ENCODE measurements at regions not wholly inside any gene's neighbourhood (a gene's known extent, or its start where the extent isn't known, plus 50 kb on each side); places are given as distances from the start of the nearest gene placed in this dataset.

GRCh38 chr6:27136978-27137814 lies 110.3 kb upstream of the PRSS16 start:
- TF ChIP-seq, protein P1, sequence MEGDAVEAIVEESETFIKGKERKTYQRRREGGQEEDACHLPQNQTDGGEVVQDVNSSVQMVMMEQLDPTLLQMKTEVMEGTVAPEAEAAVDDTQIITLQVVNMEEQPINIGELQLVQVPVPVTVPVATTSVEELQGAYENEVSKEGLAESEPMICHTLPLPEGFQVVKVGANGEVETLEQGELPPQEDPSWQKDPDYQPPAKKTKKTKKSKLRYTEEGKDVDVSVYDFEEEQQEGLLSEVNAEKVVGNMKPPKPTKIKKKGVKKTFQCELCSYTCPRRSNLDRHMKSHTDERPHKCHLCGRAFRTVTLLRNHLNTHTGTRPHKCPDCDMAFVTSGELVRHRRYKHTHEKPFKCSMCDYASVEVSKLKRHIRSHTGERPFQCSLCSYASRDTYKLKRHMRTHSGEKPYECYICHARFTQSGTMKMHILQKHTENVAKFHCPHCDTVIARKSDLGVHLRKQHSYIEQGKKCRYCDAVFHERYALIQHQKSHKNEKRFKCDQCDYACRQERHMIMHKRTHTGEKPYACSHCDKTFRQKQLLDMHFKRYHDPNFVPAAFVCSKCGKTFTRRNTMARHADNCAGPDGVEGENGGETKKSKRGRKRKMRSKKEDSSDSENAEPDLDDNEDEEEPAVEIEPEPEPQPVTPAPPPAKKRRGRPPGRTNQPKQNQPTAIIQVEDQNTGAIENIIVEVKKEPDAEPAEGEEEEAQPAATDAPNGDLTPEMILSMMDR (IDR thresholded peaks at IDR 0.05; ENCODE audit: low read depth, low read length, missing input control) = no peak
- no peak for TF ChIP-seq ATF3 (IDR thresholded peaks at IDR 0.05)
- no peak for TF ChIP-seq JUND (IDR thresholded peaks at IDR 0.05)
- TF ChIP-seq, protein P2, sequence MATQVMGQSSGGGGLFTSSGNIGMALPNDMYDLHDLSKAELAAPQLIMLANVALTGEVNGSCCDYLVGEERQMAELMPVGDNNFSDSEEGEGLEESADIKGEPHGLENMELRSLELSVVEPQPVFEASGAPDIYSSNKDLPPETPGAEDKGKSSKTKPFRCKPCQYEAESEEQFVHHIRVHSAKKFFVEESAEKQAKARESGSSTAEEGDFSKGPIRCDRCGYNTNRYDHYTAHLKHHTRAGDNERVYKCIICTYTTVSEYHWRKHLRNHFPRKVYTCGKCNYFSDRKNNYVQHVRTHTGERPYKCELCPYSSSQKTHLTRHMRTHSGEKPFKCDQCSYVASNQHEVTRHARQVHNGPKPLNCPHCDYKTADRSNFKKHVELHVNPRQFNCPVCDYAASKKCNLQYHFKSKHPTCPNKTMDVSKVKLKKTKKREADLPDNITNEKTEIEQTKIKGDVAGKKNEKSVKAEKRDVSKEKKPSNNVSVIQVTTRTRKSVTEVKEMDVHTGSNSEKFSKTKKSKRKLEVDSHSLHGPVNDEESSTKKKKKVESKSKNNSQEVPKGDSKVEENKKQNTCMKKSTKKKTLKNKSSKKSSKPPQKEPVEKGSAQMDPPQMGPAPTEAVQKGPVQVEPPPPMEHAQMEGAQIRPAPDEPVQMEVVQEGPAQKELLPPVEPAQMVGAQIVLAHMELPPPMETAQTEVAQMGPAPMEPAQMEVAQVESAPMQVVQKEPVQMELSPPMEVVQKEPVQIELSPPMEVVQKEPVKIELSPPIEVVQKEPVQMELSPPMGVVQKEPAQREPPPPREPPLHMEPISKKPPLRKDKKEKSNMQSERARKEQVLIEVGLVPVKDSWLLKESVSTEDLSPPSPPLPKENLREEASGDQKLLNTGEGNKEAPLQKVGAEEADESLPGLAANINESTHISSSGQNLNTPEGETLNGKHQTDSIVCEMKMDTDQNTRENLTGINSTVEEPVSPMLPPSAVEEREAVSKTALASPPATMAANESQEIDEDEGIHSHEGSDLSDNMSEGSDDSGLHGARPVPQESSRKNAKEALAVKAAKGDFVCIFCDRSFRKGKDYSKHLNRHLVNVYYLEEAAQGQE (IDR thresholded peaks at IDR 0.05) = no peak
- no peak for TF ChIP-seq YY1 (IDR thresholded peaks at IDR 0.05)
- TF ChIP-seq SP1 (IDR thresholded peaks at IDR 0.05) = peak; percentile 39
- TF ChIP-seq NR2F2 (IDR thresholded peaks at IDR 0.05) = no peak
